H1 (cell line): ENCODE measurements at regions not wholly inside any gene's neighbourhood (a gene's known extent, or its start where the extent isn't known, plus 50 kb on each side); places are given as distances from the start of the nearest gene placed in this dataset.

Source experiments
- CTCF ChIA-PET: fragments of 300-600 bp; sonication (Branson Sonifier 250); formaldehyde crosslinking; loops from one replicate; lab custom pipeline; 2021; ENCODE audit not compliant: partially characterized antibody; lab: Charles Lee
- POLR2A ChIA-PET: fragments of 300-600 bp; sonication (Branson Sonifier 250); formaldehyde crosslinking; loops from one replicate; lab custom pipeline; 2021; ENCODE audit warnings: inconsistent platforms; ENCODE audit not compliant: partially characterized antibody; lab: Charles Lee
- DNase-seq, 2 experiments: peaks; one replicate each; pipeline versions ENCODE4 v3.0.0 to v3.0.0-alpha.2; 2010 to 2022; ENCODE audit warnings: low spot score in 2 of 2, low read depth in 1 of 2, mixed read lengths in 1 of 2
- FAIRE-seq: peaks from 2 replicates; lab custom pipeline; 2011; peaks lifted over from hg19 to GRCh38; lab: Jason Lieb, UNC
- H2AFZ ChIP-seq: 2 replicates; pipeline ENCODE4 v1.8.1; 2012; ENCODE audit warnings: low read length, inconsistent platforms
- H2AK5ac ChIP-seq: 2 replicates; pipeline ENCODE4 v1.6.1; 2013; ENCODE audit warnings: low read depth, low read length
- H2BK120ac ChIP-seq: replicated peaks from 2 replicates; pipeline ENCODE3; 2013; ENCODE audit warnings: low read depth, low read length, inconsistent platforms
- H2BK12ac ChIP-seq: 2 replicates; pipeline ENCODE4 v1.6.1; 2013; ENCODE audit warnings: low read depth, low read length
- H2BK15ac ChIP-seq: 2 replicates; pipeline ENCODE4 v1.6.1; 2013; ENCODE audit warnings: low read length
- H2BK20ac ChIP-seq: 2 replicates; pipeline ENCODE4 v1.6.1; 2013; ENCODE audit warnings: low read length
- H2BK5ac ChIP-seq: 2 replicates; pipeline ENCODE4 v1.6.1; 2013; ENCODE audit warnings: low read depth, low read length
- H3K14ac ChIP-seq: 2 replicates; pipeline ENCODE4 v1.6.1; 2013; ENCODE audit warnings: inconsistent platforms; ENCODE audit not compliant: insufficient read length
- H3K18ac ChIP-seq: 2 replicates; pipeline ENCODE4 v1.6.1; 2013; ENCODE audit warnings: low read length; ENCODE audit errors: extremely low read depth
- H3K23ac ChIP-seq: 2 replicates; pipeline ENCODE4 v1.6.1; 2013; ENCODE audit warnings: inconsistent platforms; ENCODE audit not compliant: insufficient read length
- H3K23me2 ChIP-seq: 2 replicates; pipeline ENCODE4 v1.6.1; 2013; ENCODE audit warnings: low read depth, low read length
- H3K27ac ChIP-seq: 2 replicates; pipeline ENCODE4 v1.6.1; 2011; ENCODE audit warnings: low read depth, low read length, inconsistent platforms
- H3K27me3 ChIP-seq, 4 experiments: replicated peaks in 1 of 4; 1 replicate in 1 of 4; 2 replicates in 3 of 4; pipeline versions ENCODE4 v1.6.1 to v1.8.1; 2011 to 2013; ENCODE audit warnings: low read length in 3 of 4, mild to moderate bottlenecking in 3 of 4, inconsistent platforms in 2 of 4, mixed read lengths in 2 of 4, moderate library complexity in 1 of 4; ENCODE audit not compliant: control insufficient read depth in 3 of 4, insufficient read depth in 3 of 4; ENCODE audit errors: extremely low read depth in 1 of 4
- H3K36me3 ChIP-seq, 4 experiments: 2 replicates each; pipeline versions ENCODE4 v1.6.1 to v1.8.1; 2011 to 2013; ENCODE audit warnings: mild to moderate bottlenecking in 4 of 4, low read length in 3 of 4, moderate library complexity in 2 of 4, control low read depth in 1 of 4, inconsistent platforms in 1 of 4; ENCODE audit not compliant: insufficient read depth in 4 of 4, control insufficient read depth in 2 of 4
- H3K4ac ChIP-seq: replicated peaks from 2 replicates; pipeline ENCODE3; 2013; ENCODE audit warnings: low read length, low read depth, mixed read lengths, inconsistent platforms; ENCODE audit not compliant: insufficient read length
- H3K4me1 ChIP-seq, 4 experiments: replicated peaks in 1 of 4; 1 replicate in 1 of 4; 2 replicates in 3 of 4; pipeline versions ENCODE4 v1.6.1 to v1.8.1; 2011 to 2013; ENCODE audit warnings: low read length in 3 of 4, inconsistent platforms in 2 of 4, mixed read lengths in 1 of 4; ENCODE audit not compliant: insufficient read depth in 4 of 4, control insufficient read depth in 3 of 4
- H3K4me2 ChIP-seq, 2 experiments: 2 replicates each; pipeline versions ENCODE4 v1.6.1 to v1.8.1; 2011 to 2013; ENCODE audit warnings: low read depth in 2 of 2, low read length in 2 of 2, control low read depth in 1 of 2, inconsistent platforms in 1 of 2, mild to moderate bottlenecking in 1 of 2; ENCODE audit not compliant: insufficient read depth in 1 of 2
- H3K4me3 ChIP-seq, 4 experiments: fragments of 200-600, 300-600 bp in 1 of 4; sonication (generic), shearing (Covaris generic), sonication (Bioruptor Twin) in 1 of 4; 2 replicates each; pipeline versions ENCODE4 v1.5.1 to v1.8.1; 2011 to 2016; ENCODE audit warnings: low read length in 4 of 4, low read depth in 3 of 4, control low read depth in 2 of 4, inconsistent platforms in 2 of 4, mild to moderate bottlenecking in 2 of 4, mixed read lengths in 1 of 4, moderate library complexity in 1 of 4; ENCODE audit not compliant: insufficient read depth in 2 of 4; ENCODE audit errors: extremely low read depth in 1 of 4
- H3K56ac ChIP-seq: replicated peaks from 2 replicates; pipeline ENCODE3; 2013; ENCODE audit warnings: low read depth, mild to moderate bottlenecking, mixed read lengths, low read length, inconsistent platforms; ENCODE audit not compliant: insufficient read length
- H3K79me1 ChIP-seq: 2 replicates; pipeline ENCODE4 v1.6.1; 2013; ENCODE audit warnings: low read depth, low read length, control low read depth
- H3K79me2 ChIP-seq, 2 experiments: 2 replicates each; pipeline versions ENCODE4 v1.6.1 to v1.8.1; 2012 to 2013; ENCODE audit warnings: low read length in 2 of 2, mild to moderate bottlenecking in 2 of 2, inconsistent platforms in 1 of 2; ENCODE audit not compliant: insufficient read depth in 2 of 2, control insufficient read depth in 1 of 2
- H3K9ac ChIP-seq, 4 experiments: replicated peaks in 1 of 4; 1 replicate in 1 of 4; 2 replicates in 3 of 4; pipeline versions ENCODE4 v1.6.1 to v1.8.1; 2011 to 2013; ENCODE audit warnings: low read depth in 3 of 4, low read length in 3 of 4, control low read depth in 2 of 4, mild to moderate bottlenecking in 2 of 4, moderate library complexity in 2 of 4, inconsistent platforms in 1 of 4; ENCODE audit errors: extremely low read depth in 1 of 4
- H3K9me3 ChIP-seq, 2 experiments: 2 replicates each; pipeline versions ENCODE4 v1.6.1 to v1.8.1; 2012 to 2013; ENCODE audit warnings: mild to moderate bottlenecking in 2 of 2, moderate library complexity in 2 of 2, control low read depth in 1 of 2, inconsistent platforms in 1 of 2, low read depth in 1 of 2, low read length in 1 of 2, mixed read lengths in 1 of 2; ENCODE audit not compliant: insufficient read depth in 2 of 2
- H4K20me1 ChIP-seq, 2 experiments: replicated peaks in 1 of 2; 2 replicates each; pipeline versions ENCODE3 to v1.8.1; 2011 to 2013; ENCODE audit warnings: inconsistent platforms in 2 of 2, low read length in 2 of 2, mild to moderate bottlenecking in 1 of 2; ENCODE audit not compliant: insufficient read depth in 2 of 2, control insufficient read depth in 1 of 2
- H4K5ac ChIP-seq: 2 replicates; pipeline ENCODE4 v1.6.1; 2013; ENCODE audit warnings: low read length, low read depth, mixed read lengths, inconsistent platforms; ENCODE audit not compliant: insufficient read length
- H4K8ac ChIP-seq: 2 replicates; pipeline ENCODE4 v1.8.0; 2013; ENCODE audit warnings: mild to moderate bottlenecking, moderate library complexity, low read length, inconsistent platforms; ENCODE audit not compliant: insufficient read depth; ENCODE audit errors: extremely low read depth
- H4K91ac ChIP-seq: replicated peaks from 2 replicates; pipeline ENCODE3; 2013; ENCODE audit warnings: low read length, mixed read lengths, inconsistent platforms; ENCODE audit not compliant: insufficient read length
- BACH1 ChIP-seq: IDR thresholded peaks from 2 replicates; pipeline ENCODE4 v1.6.1; 2012; ENCODE audit warnings: low read length, improper control_type of control experiment
- BRCA1 ChIP-seq: IDR thresholded peaks from 2 replicates; pipeline ENCODE4 v1.6.1; 2012; ENCODE audit warnings: low read depth, low read length, improper control_type of control experiment
- GTF2F1 ChIP-seq: IDR thresholded peaks from 2 replicates; pipeline ENCODE4 v1.6.1; 2012; ENCODE audit warnings: low read depth, low read length, improper control_type of control experiment, borderline replicate concordance
- JUND ChIP-seq: IDR thresholded peaks from 2 replicates; pipeline ENCODE4 v1.6.1; 2011; ENCODE audit warnings: mild to moderate bottlenecking, improper control_type of control experiment, low read length
- RXRA ChIP-seq: IDR thresholded peaks from 2 replicates; pipeline ENCODE4 v1.6.1; 2011; ENCODE audit warnings: low read depth, mild to moderate bottlenecking, low read length, moderate library complexity; ENCODE audit not compliant: insufficient read depth
- SRF ChIP-seq: IDR thresholded peaks from 2 replicates; pipeline ENCODE4 v1.6.1; 2011; ENCODE audit warnings: mild to moderate bottlenecking, low read depth, low read length, moderate library complexity
- TAF7 ChIP-seq: optimal IDR thresholded peaks from 2 replicates; pipeline ENCODE3; 2011; ENCODE audit warnings: low read depth, mild to moderate bottlenecking, inconsistent platforms, low read length, moderate library complexity, borderline replicate concordance
- WGBS, 2 experiments: shearing (Covaris generic) in 1 of 2; methylation state at CpG; one replicate each; pipeline versions ENCODE4 v1.1.6 to v1.1.7; 2013 to 2015; ENCODE audit warnings: low lambda C conversion rate in 2 of 2, mixed read lengths in 2 of 2, inconsistent platforms in 1 of 2, low coverage in 1 of 2, missing lambda C conversion rate in 1 of 2; ENCODE audit not compliant: insufficient replicate concordance in 2 of 2, insufficient coverage in 1 of 2, insufficient read length in 1 of 2; ENCODE audit errors: extremely low coverage in 1 of 2, missing lambda C conversion rate in 1 of 2; 5-methylcytosine and 5-hydroxymethylcytosine counted together

DNA sequence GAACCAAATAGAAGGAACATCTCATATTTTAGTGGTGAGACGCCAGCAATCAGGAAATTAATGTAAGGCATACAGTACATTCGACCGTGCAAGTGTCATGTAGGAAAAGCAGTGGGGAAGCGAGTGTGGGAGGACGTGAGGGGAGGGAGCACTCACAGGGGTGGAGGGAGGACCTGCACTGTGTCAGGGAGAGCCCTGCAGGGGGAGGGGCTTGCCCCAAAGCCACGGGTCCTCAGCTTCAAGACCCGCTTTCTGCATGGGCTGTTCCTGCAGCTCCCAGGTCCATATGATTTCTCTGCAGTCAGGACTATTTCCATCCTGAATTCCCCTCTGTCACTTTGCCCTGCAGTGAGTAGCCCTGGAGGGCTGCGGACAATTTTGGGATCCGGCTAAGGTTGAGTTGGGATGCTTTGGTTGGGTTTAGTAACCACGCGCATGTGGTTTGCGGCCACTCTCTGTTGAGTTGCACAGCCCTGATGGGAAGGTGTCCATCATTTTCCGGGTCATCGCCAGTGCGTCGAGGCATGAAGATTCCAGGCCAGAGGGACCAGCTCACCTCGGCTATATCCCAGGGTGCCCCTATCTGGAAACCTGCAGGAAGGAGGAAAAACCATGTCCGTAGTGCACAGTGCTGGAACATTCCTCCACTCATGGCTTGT, 61.9 kb downstream of the IRX1 start:
- H2BK20ac ChIP-seq, result no peak overlapping the region
- H2BK12ac ChIP-seq, result no peak overlapping the region
- H3K9ac ChIP-seq, result no peak overlapping the region
- H3K4me2 ChIP-seq, result no peak overlapping the region
- H2AK5ac ChIP-seq, result no peak overlapping the region
- CTCF ChIA-PET, result interaction anchor here (1.2 kb wide), 1 partner anchor 7 kb away, joined by 3 read pairs; no protein-coding TSS in a partner anchor
- H2BK5ac ChIP-seq, result no peak overlapping the region
- no peaks in the 10 kb centered on the region for H3K23me2 ChIP-seq
- H3K18ac ChIP-seq, result no peak overlapping the region
- H3K4me3 ChIP-seq, result no peak overlapping the region
- H3K4ac ChIP-seq, result no peak overlapping the region
- no peak for TF ChIP-seq RXRA
- TF ChIP-seq SRF, result no peak
- no peak for TF ChIP-seq BRCA1
- TF ChIP-seq BACH1, result no peak
- no peak for TF ChIP-seq JUND
- TF ChIP-seq TAF7, result no peak
- TF ChIP-seq GTF2F1, result no peak
- H3K14ac ChIP-seq, result no peak overlapping the region
- no peak overlapping the region for H2BK120ac ChIP-seq
- no peak overlapping the region for H4K91ac ChIP-seq
- 96% methylated on average over 17 of the region's 18 CpGs; no CpG with 5 or more reads in 1 of the 2 experiments for WGBS, 2 experiments
- H3K27me3 ChIP-seq, result no peaks in the 10 kb centered on the region
- no peak overlapping the region for H3K27ac ChIP-seq
- no peaks in the 10 kb centered on the region for H3K79me1 ChIP-seq
- H2BK15ac ChIP-seq, result no peak overlapping the region
- H3K23ac ChIP-seq, result no peak overlapping the region
- H4K8ac ChIP-seq, result no peak overlapping the region
- POLR2A ChIA-PET, result no interaction called here
- H3K36me3 ChIP-seq, result no peaks in the 10 kb centered on the region
- H3K4me1 ChIP-seq, result no peaks in the 10 kb centered on the region
- no peak overlapping the region for H3K56ac ChIP-seq
- DNase-seq, result no peak
- H2AFZ ChIP-seq, result no peak overlapping the region
- no peaks in the 10 kb centered on the region for H3K9me3 ChIP-seq
- no peak for FAIRE-seq
- no peak overlapping the region for H4K5ac ChIP-seq
- H4K20me1 ChIP-seq, result peaks cover 0 to 1% of the 10 kb centered on the region in 2 experiments
- H3K79me2 ChIP-seq, result no peaks in the 10 kb centered on the region
